ENCODE measurements at regions not wholly inside any gene's neighbourhood (a gene's known extent, or its start where the extent isn't known, plus 50 kb on each side); places are given as distances from the start of the nearest gene placed in this dataset.

GRCh38 chr11:133653336-133653735, 121.0 kb upstream of the OPCML start:
- Histone ChIP-seq H3K4me3 (no peak overlapping the region), H3K79me2 (ENCODE audit: low read depth) (no peaks in the 10 kb centered on the region), H3K4me1 (peaks cover 3% of the 10 kb centered on the region), H3K36me3 (no peaks in the 10 kb centered on the region), H2AFZ (replicated peaks) (no peak overlapping the region), H3K9me3 (ENCODE audit: low read depth) (no peaks in the 10 kb centered on the region), H3K27ac (no peak overlapping the region), H4K20me1 (ENCODE audit: low read depth) (no peaks in the 10 kb centered on the region), H3K4me2 (no peak overlapping the region), H3K27me3 (no peaks in the 10 kb centered on the region), H3K9ac (no peak overlapping the region), H3F3A (ENCODE audit: low read depth) (no peaks in the 10 kb centered on the region)
- Mint-ChIP-seq H3K36me3 (no peaks in the 10 kb centered on the region), H3K9me3 (no peaks in the 10 kb centered on the region), H3K27me3 (ENCODE audit: insufficient read depth, low read depth) (peaks cover 1% of the 10 kb centered on the region), H3K27ac (peak overlapping the region; percentile 24), H3K4me3 (no peak overlapping the region), H3K4me1 (peaks cover 5% of the 10 kb centered on the region)
- DNase-seq (ENCODE audit: low spot score) = no peak
- TF ChIP-seq EZH2phosphoT487 (IDR thresholded peaks at IDR 0.05) (no peak), EZH2 (IDR thresholded peaks at IDR 0.05) (no peak)
- TF ChIP-seq, protein P1, sequence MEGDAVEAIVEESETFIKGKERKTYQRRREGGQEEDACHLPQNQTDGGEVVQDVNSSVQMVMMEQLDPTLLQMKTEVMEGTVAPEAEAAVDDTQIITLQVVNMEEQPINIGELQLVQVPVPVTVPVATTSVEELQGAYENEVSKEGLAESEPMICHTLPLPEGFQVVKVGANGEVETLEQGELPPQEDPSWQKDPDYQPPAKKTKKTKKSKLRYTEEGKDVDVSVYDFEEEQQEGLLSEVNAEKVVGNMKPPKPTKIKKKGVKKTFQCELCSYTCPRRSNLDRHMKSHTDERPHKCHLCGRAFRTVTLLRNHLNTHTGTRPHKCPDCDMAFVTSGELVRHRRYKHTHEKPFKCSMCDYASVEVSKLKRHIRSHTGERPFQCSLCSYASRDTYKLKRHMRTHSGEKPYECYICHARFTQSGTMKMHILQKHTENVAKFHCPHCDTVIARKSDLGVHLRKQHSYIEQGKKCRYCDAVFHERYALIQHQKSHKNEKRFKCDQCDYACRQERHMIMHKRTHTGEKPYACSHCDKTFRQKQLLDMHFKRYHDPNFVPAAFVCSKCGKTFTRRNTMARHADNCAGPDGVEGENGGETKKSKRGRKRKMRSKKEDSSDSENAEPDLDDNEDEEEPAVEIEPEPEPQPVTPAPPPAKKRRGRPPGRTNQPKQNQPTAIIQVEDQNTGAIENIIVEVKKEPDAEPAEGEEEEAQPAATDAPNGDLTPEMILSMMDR (IDR thresholded peaks at IDR 0.05) = no peak

- no peaks in the 10 kb centered on the region for H3K79me2 ChIP-seq (ENCODE audit: low read depth)
- no peak overlapping the region for H3K27ac ChIP-seq
- no peaks in the 10 kb centered on the region for H3F3A ChIP-seq (ENCODE audit: low read depth)
- H4K20me1 ChIP-seq (ENCODE audit: low read depth) = no peaks in the 10 kb centered on the region
- no peaks in the 10 kb centered on the region for H3K9me3 ChIP-seq (ENCODE audit: low read depth)
- H3K4me3 ChIP-seq = no peak overlapping the region
- Mint-ChIP-seq H3K36me3 (no peaks in the 10 kb centered on the region), H3K4me3 (no peak overlapping the region), H3K4me1 (peaks cover 2% of the 10 kb centered on the region), H3K27me3 (ENCODE audit: insufficient read depth, low read depth) (peaks cover 2% of the 10 kb centered on the region), H3K27ac (no peak overlapping the region), H3K9me3 (no peaks in the 10 kb centered on the region)
- no peak overlapping the region for H3K4me2 ChIP-seq
- H3K9ac ChIP-seq = no peak overlapping the region
- H2AFZ ChIP-seq (replicated peaks) = no peak overlapping the region
- no peaks in the 10 kb centered on the region for H3K36me3 ChIP-seq
- no peaks in the 10 kb centered on the region for H3K27me3 ChIP-seq
- no peak for DNase-seq (ENCODE audit: low spot score)
- no peaks in the 10 kb centered on the region for H3K4me1 ChIP-seq
- TF ChIP-seq, protein P1 (IDR thresholded peaks at IDR 0.05) = no peak
- TF ChIP-seq EZH2 (IDR thresholded peaks at IDR 0.05) (no peak), EZH2phosphoT487 (IDR thresholded peaks at IDR 0.05) (no peak)
Observed at GRCh38 chr11:133650082-133650481, 117.8 kb upstream of the OPCML start.

- Histone ChIP-seq H3K79me2 (ENCODE audit: low read depth) (no peaks in the 10 kb centered on the region), H3F3A (ENCODE audit: low read depth) (no peaks in the 10 kb centered on the region), H3K27ac (no peak overlapping the region), H3K4me2 (no peak overlapping the region), H3K27me3 (no peaks in the 10 kb centered on the region), H3K9ac (no peak overlapping the region), H3K4me1 (no peaks in the 10 kb centered on the region), H3K9me3 (ENCODE audit: low read depth) (no peaks in the 10 kb centered on the region), H3K36me3 (no peaks in the 10 kb centered on the region), H3K4me3 (no peak overlapping the region), H4K20me1 (ENCODE audit: low read depth) (no peaks in the 10 kb centered on the region), H2AFZ (replicated peaks) (no peak overlapping the region)
- no peak overlapping the region for H3K4me3 Mint-ChIP-seq
- H3K27me3 Mint-ChIP-seq (ENCODE audit: insufficient read depth, low read depth) = peaks cover 2% of the 10 kb centered on the region
- DNase-seq (ENCODE audit: low spot score) = no peak
- no peaks in the 10 kb centered on the region for H3K36me3 Mint-ChIP-seq
- no peaks in the 10 kb centered on the region for H3K4me1 Mint-ChIP-seq
- no peak overlapping the region for H3K27ac Mint-ChIP-seq
- TF ChIP-seq EZH2phosphoT487 (IDR thresholded peaks at IDR 0.05) = no peak
- TF ChIP-seq, protein P1 (IDR thresholded peaks at IDR 0.05) = no peak
- TF ChIP-seq EZH2 (IDR thresholded peaks at IDR 0.05) = no peak
- no peaks in the 10 kb centered on the region for H3K9me3 Mint-ChIP-seq
Observed at GRCh38 chr11:133649040-133649439, 116.7 kb upstream of the OPCML start.

Measured in neural progenitor cell (in vitro differentiated cells).